Activated B cell treated with CpG ODN at 0.5 μM for 24 hours (primary cell): ENCODE measurements at regions not wholly inside any gene's neighbourhood (a gene's known extent, or its start where the extent isn't known, plus 50 kb on each side); places are given as distances from the start of the nearest gene placed in this dataset.

Experiments used
- ATAC-seq: fragments of 200-7000 bp; cut with Tn5 transposase; one replicate; pipeline ENCODE4 v1.10.0; 2021; ENCODE audit warnings: low read depth, mild to moderate bottlenecking, moderate library complexity
- CTCF ChIA-PET: fragments of 350-600 bp; sonication (Branson Sonifier 250); formaldehyde crosslinking; loops from one replicate; lab custom pipeline; 2021; ENCODE audit warnings: antibody characterized with exemption; lab: Charles Lee
- POLR2A ChIA-PET: fragments of 350-600 bp; sonication (Branson Sonifier 250); formaldehyde crosslinking; loops from one replicate; lab custom pipeline; 2021; ENCODE audit warnings: antibody characterized with exemption; lab: Charles Lee
- DNase-seq: peaks from one replicate; pipeline ENCODE4 v3.0.0; 2022
- H3K27ac Mint-ChIP-seq: one replicate; pipeline ENCODE4 v1.8.0; 2020; ENCODE audit warnings: mixed read lengths
- H3K27me3 Mint-ChIP-seq: one replicate; pipeline ENCODE4 v1.8.0; 2021; ENCODE audit warnings: mixed read lengths
- H3K36me3 Mint-ChIP-seq: one replicate; pipeline ENCODE4 v1.8.0; 2021; ENCODE audit warnings: low read depth, mixed read lengths
- H3K4me1 Mint-ChIP-seq: one replicate; pipeline ENCODE4 v1.8.0; 2021; ENCODE audit warnings: mixed read lengths
- H3K4me3 Mint-ChIP-seq: one replicate; pipeline ENCODE4 v1.8.0; 2020; ENCODE audit warnings: mild to moderate bottlenecking, mixed read lengths
- H3K9me3 Mint-ChIP-seq: one replicate; pipeline ENCODE4 v1.8.0; 2020; ENCODE audit warnings: mixed read lengths
- CTCF ChIP-seq: fragments of 200-600 bp; IDR thresholded peaks from one replicate; pipeline ENCODE4 v1.8.0; 2022; ENCODE audit warnings: antibody characterized with exemption, mild to moderate bottlenecking
- intact Hi-C: fragments of 100-400 bp; cut with micrococcal nuclease; formaldehyde crosslinking; loops from one replicate; pipeline ENCODE4 v1.15.1; 2024

GRCh38 chr1:48059289-48059688 lies 62.1 kb upstream of the TRABD2B start:
- Mint-ChIP-seq H3K36me3 (no peaks in the 10 kb centered on the region), H3K4me3 (no peak overlapping the region), H3K27ac (no peak overlapping the region), H3K4me1 (peaks cover 4% of the 10 kb centered on the region), H3K9me3 (no peaks in the 10 kb centered on the region), H3K27me3 (peaks cover 3% of the 10 kb centered on the region)
- no peak for TF ChIP-seq CTCF
- ChIA-PET CTCF (no interaction called here), POLR2A (no interaction called here)
- DNase-seq (no peak), ATAC-seq (no peak)
- intact Hi-C loops = no loop called here

- Mint-ChIP-seq H3K27me3 (peaks cover 3% of the 10 kb centered on the region), H3K27ac (no peak overlapping the region), H3K4me1 (peaks cover 4% of the 10 kb centered on the region), H3K36me3 (no peaks in the 10 kb centered on the region), H3K9me3 (no peaks in the 10 kb centered on the region), H3K4me3 (no peak overlapping the region)
- no peak for DNase-seq
- CTCF ChIA-PET = no interaction called here
- no peak for TF ChIP-seq CTCF
- intact Hi-C loops = no loop called here
- POLR2A ChIA-PET = no interaction called here
- ATAC-seq = no peak
These were observed 61.2 kb upstream of the TRABD2B start for GRCh38 chr1:48058135-48059025.

GRCh38 chr1:48057249-48057648 lies 60.1 kb upstream of the TRABD2B start:
- peaks cover 4% of the 10 kb centered on the region for H3K4me1 Mint-ChIP-seq
- POLR2A ChIA-PET = no interaction called here
- intact Hi-C loops = no loop called here

GRCh38 chr1:48055876-48056764 lies 58.9 kb upstream of the TRABD2B start:
- H3K4me1 Mint-ChIP-seq = no peaks in the 10 kb centered on the region
- no peak overlapping the region for H3K27ac Mint-ChIP-seq
- CTCF ChIA-PET = no interaction called here
- TF ChIP-seq CTCF = no peak
- intact Hi-C loops = no loop called here
- H3K9me3 Mint-ChIP-seq = no peaks in the 10 kb centered on the region
- DNase-seq = no peak
- H3K36me3 Mint-ChIP-seq = no peaks in the 10 kb centered on the region
- peaks cover 3% of the 10 kb centered on the region for H3K27me3 Mint-ChIP-seq
- POLR2A ChIA-PET = no interaction called here
- no peak overlapping the region for H3K4me3 Mint-ChIP-seq
- ATAC-seq = no peak

More at GRCh38 chr1:48057249-48057648, 60.1 kb upstream of the TRABD2B start:
- Mint-ChIP-seq H3K4me3 (no peak overlapping the region), H3K36me3 (no peaks in the 10 kb centered on the region), H3K27ac (no peak overlapping the region), H3K9me3 (no peaks in the 10 kb centered on the region), H3K27me3 (peaks cover 3% of the 10 kb centered on the region)
- no peak for TF ChIP-seq CTCF
- DNase-seq (no peak), ATAC-seq (no peak)
- CTCF ChIA-PET = no interaction called here

GRCh38 chr1:48054232-48054631 lies 57.0 kb upstream of the TRABD2B start:
- no peak for TF ChIP-seq CTCF
- no peak for DNase-seq
- Mint-ChIP-seq H3K36me3 (no peaks in the 10 kb centered on the region), H3K27me3 (peaks cover 14% of the 10 kb centered on the region), H3K27ac (no peak overlapping the region), H3K4me1 (no peaks in the 10 kb centered on the region), H3K4me3 (no peak overlapping the region), H3K9me3 (no peaks in the 10 kb centered on the region)
- POLR2A ChIA-PET = no interaction called here
- ATAC-seq = no peak
- CTCF ChIA-PET = no interaction called here
- intact Hi-C loops = no loop called here
